GM19099 (cell line): ENCODE measurements at regions not wholly inside any gene's neighbourhood (a gene's known extent, or its start where the extent isn't known, plus 50 kb on each side); places are given as distances from the start of the nearest gene placed in this dataset.

ENCODE experiments used
- POLR2A ChIP-seq: IDR thresholded peaks from 3 replicates; pipeline ENCODE4 v1.6.1; 2011; ENCODE audit warnings: low read depth; ENCODE audit not compliant: insufficient read length; ENCODE audit errors: extremely low read depth

- no peak for TF ChIP-seq POLR2A
These were observed 846.2 kb downstream of the ADGRL2 start for GRCh38 chr1:82646888-82647287.

- TF ChIP-seq POLR2A, result no peak
These were observed 845.6 kb downstream of the ADGRL2 start for GRCh38 chr1:82646336-82646735.

GRCh38 chr1:82644186-82644915 lies 843.6 kb downstream of the ADGRL2 start:
- TF ChIP-seq POLR2A, result no peak

GRCh38 chr1:82640352-82640751 lies 839.6 kb downstream of the ADGRL2 start:
- TF ChIP-seq POLR2A, result no peak

GRCh38 chr1:82634266-82634665 lies 833.5 kb downstream of the ADGRL2 start:
- no peak for TF ChIP-seq POLR2A

GRCh38 chr1:82632155-82632554 lies 831.4 kb downstream of the ADGRL2 start:
- no peak for TF ChIP-seq POLR2A

GRCh38 chr1:82628887-82629286 lies 828.2 kb downstream of the ADGRL2 start:
- no peak for TF ChIP-seq POLR2A

- TF ChIP-seq POLR2A, result no peak
These were observed 824.8 kb downstream of the ADGRL2 start for GRCh38 chr1:82625537-82625936.

- no peak for TF ChIP-seq POLR2A
These were observed 820.3 kb downstream of the ADGRL2 start for GRCh38 chr1:82621076-82621475.

- no peak for TF ChIP-seq POLR2A
These were observed 813.4 kb downstream of the ADGRL2 start for GRCh38 chr1:82614090-82614489.

GRCh38 chr1:82612986-82613385 lies 812.3 kb downstream of the ADGRL2 start:
- TF ChIP-seq POLR2A, result no peak

- TF ChIP-seq POLR2A, result no peak
These were observed 805.8 kb downstream of the ADGRL2 start for GRCh38 chr1:82606546-82606945.

- no peak for TF ChIP-seq POLR2A
These were observed 803.8 kb downstream of the ADGRL2 start for GRCh38 chr1:82604524-82604923.

- TF ChIP-seq POLR2A, result no peak
These were observed 799.6 kb downstream of the ADGRL2 start for GRCh38 chr1:82600314-82600713.

GRCh38 chr1:82598812-82599211 lies 798.1 kb downstream of the ADGRL2 start:
- TF ChIP-seq POLR2A, result no peak

GRCh38 chr1:82598337-82598736 lies 797.6 kb downstream of the ADGRL2 start:
- TF ChIP-seq POLR2A, result no peak

GRCh38 chr1:82597649-82598048 lies 796.9 kb downstream of the ADGRL2 start:
- TF ChIP-seq POLR2A, result no peak
